GM10266 (cell line): ENCODE measurements at regions not wholly inside any gene's neighbourhood (a gene's known extent, or its start where the extent isn't known, plus 50 kb on each side); places are given as distances from the start of the nearest gene placed in this dataset.

Source experiments
- DNase-seq: peaks from one replicate; pipeline ENCODE4 v3.0.0; 2012; ENCODE audit errors: extremely low spot score
- TF ChIP-seq, protein P1 (sequence below): IDR thresholded peaks from 2 replicates; pipeline ENCODE4 v1.5.1; 2012; ENCODE audit warnings: mild to moderate bottlenecking, low read depth; ENCODE audit not compliant: control insufficient read depth, insufficient read depth; ENCODE audit errors: missing control alignments

DNA sequence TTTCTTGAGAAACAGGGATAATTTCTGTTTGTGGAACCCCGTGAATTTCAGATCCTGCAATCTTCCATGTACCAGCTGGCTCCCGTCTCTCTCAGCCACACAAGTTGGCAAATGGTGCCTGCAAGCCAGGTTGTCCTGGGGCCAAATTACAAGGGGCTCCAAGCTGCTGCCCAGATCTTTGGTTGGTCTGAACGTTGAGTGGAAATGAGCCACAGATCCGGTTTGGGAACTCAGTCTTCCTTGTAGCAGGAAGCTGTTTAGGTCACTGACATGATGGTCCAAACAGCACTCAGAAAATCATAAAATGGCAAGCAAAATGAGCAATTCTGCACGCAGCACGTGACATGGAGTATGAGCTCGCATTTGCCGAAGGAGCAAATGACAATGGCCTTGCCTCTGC lies 1496.4 kb downstream of the TBC1D22A start:
- no peak for DNase-seq
- TF ChIP-seq, protein P1, sequence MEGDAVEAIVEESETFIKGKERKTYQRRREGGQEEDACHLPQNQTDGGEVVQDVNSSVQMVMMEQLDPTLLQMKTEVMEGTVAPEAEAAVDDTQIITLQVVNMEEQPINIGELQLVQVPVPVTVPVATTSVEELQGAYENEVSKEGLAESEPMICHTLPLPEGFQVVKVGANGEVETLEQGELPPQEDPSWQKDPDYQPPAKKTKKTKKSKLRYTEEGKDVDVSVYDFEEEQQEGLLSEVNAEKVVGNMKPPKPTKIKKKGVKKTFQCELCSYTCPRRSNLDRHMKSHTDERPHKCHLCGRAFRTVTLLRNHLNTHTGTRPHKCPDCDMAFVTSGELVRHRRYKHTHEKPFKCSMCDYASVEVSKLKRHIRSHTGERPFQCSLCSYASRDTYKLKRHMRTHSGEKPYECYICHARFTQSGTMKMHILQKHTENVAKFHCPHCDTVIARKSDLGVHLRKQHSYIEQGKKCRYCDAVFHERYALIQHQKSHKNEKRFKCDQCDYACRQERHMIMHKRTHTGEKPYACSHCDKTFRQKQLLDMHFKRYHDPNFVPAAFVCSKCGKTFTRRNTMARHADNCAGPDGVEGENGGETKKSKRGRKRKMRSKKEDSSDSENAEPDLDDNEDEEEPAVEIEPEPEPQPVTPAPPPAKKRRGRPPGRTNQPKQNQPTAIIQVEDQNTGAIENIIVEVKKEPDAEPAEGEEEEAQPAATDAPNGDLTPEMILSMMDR: no peak

DNA sequence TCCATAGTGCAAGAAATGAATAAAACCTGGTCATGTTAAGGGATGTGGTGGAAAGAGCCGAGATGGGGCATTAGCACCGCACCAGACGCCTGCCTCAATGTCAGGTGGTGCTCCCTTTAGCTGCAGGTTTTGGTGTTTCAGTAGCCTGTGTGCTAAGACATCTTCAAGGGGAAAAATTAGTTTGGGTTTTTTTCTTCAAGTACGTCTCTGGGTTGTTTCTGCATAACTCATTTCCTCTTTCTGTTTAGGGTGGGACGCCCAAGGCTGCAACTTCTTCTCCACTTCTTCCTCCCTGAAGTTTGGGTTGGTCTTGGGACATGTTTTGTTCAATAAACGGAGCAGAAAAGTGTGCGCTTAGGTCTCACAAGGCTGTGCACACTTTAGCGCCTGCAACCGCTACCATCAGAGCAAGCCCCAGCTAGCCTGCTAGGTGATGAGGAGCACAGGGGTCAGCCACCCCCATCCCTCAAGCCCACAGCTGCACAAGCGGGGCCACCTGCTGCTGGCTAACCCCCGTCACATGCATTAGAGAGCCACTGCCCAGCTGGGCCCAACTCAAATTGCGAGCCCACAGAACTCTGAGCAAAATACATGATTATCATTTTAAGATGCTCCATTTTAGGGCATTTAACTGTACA lies 1495.7 kb downstream of the TBC1D22A start:
- no peak for DNase-seq
- TF ChIP-seq, protein P1: no peak

DNA sequence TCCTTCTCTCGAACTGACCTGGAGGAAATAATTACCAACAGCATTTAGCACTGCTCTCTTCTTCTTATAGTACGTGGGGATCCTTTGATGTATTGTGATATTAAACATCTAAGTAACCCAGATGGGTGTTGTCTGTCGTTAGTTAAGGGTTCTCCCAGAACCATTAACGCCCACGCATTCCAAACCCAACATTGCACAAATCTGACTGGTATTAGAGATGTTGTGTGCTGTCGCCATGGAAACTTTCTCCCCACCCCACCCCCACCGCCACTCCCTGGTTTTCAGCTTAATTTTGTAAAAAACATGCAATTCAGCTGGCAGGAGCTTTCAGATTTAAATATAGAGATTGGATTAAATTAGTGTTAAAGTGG lies 1495.2 kb downstream of the TBC1D22A start:
- TF ChIP-seq, protein P1: no peak
- DNase-seq: no peak

DNA sequence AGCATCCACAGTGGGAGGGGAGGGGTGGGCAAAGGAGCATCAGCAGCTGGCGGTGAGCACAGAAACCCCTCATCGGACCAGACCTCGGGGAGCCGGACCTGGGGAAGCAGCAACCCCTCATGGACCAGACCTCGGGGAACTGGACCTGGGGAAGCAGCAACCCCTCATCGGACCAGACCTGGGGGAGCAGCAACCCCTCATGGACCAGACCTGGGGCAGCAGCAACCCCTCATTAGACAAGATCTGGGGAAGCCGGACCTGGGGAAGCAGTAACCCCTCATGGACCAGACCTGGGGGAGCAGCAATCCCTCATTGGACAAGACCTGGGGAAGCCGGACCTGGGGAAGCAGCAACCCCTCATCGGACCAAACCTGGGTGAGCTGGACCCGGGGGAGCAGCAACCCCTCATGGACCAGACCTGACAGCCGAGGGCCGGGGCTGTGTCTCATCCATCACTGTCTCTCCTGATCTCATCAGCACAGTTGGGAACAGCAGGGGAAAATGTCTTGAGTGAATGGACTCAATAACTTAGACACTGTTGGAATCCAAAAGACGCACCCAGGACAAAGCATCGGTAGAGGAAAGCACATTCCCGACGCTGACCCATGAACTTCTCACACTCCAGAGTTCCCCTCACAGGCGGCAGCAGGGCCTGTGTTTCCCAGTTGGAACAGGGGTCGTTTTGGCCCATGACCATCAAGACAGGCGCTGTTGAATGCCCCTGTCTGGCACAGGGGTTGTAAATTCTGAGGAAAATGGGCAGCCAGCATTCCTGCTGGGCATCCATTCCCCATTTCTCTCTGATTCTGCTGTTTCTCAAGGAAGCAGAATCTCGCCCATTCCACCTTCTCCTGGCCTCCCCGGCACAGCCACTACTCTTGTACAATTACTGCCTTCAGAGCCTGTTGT lies 1494.6 kb downstream of the TBC1D22A start:
- TF ChIP-seq, protein P1: no peak
- no peak for DNase-seq

DNA sequence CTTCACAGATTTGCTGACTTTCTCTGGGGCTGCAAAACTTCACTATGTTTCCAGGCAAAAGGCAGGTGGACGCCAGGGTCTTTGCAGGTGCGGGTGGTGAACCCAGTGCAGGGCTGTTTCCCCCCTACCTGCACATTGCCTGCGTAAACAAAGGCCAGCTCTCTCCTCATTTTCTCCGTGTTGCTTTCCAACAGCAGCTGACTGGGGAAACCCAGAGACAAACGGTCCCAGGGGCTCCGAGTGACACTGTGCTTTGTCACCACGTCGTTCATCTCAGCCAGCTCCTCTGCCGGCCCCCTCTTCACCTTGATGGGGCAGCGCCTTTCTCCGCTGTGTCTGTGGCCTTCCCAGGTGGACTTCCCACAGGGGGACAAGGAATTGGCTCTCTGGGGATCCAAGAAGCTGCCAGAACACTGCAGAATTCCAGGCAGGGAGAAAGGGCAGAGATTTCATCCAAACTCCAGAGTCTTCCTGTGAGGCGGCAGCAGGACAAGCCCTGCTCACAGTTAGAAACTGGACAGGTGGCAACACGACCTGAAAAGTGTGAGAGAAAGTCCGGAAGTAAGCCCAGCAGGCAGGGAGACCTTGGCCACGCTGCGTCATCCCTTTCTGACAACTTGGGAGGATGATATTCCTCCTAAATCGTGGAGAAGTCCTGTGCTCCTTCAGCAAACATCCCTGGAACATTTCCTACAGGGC lies 1493.7 kb downstream of the TBC1D22A start:
- no peak for DNase-seq
- TF ChIP-seq, protein P1: no peak

DNA sequence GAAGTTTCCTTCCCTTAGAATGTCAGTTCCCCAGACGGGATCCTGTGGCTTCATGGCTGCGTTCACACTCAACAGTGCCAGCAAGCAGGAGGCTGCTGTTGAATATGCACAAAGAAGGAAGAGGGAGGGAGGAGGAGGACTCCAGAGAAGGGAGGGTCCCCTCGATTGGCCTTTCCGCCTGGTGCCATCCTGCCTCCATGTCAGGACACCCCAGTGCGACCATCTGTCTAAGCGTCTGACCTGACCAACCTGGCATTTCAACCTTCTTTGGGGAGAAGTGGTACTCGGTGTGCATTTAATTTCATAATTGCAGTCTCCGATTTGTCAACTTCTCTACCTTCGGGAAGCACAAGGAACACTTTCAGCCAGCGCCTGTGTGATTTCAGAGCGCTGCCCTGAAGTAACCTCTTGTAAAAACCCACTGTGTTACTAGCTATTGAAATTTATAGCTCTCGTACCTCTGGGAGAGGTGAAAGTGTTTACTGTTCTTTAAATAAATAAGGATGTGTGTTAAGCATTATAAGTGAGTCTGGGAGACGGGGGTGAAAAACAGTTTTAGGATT lies 1491.9 kb downstream of the TBC1D22A start:
- no peak for DNase-seq
- TF ChIP-seq, protein P1: no peak

DNA sequence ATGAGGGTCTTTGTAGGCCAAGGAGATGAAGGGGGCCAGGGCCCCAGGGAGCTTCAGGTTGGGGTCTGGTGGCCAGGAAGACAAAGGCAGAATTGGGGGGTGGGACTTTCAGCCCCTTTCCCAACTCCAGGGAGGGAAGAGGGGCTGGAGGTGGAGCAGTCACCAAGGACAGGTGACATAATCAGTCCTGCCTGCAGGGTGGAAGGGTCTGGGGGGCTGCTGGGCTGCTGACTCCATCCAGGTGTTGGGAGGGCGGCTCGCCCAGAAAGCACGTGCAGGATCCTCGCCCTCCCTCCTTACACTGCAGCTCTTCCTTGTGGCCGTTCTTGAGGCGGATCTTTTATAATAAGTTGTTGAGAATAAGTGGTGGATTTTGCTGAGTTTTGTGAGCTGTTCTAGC lies 1491.1 kb downstream of the TBC1D22A start:
- DNase-seq: no peak
- TF ChIP-seq, protein P1: no peak
